Colonic mucosa (tissue), 4 donors: ENCODE measurements at regions not wholly inside any gene's neighbourhood (a gene's known extent, or its start where the extent isn't known, plus 50 kb on each side); places are given as distances from the start of the nearest gene placed in this dataset.

Source experiments
- DNase-seq: peaks from one replicate; pipeline ENCODE4 v3.0.0-alpha.2; 2020
- H3K27ac ChIP-seq: fragments of 200-600 bp; one replicate; pipeline ENCODE4 v1.8.0; 2021
- H3K27me3 ChIP-seq: fragments of 200-600 bp; one replicate; pipeline ENCODE4 v1.8.0; 2021
- H3K36me3 ChIP-seq: fragments of 200-600 bp; one replicate; pipeline ENCODE4 v1.8.0; 2021
- H3K4me1 ChIP-seq: fragments of 200-600 bp; one replicate; pipeline ENCODE4 v1.8.0; 2021; ENCODE audit warnings: mild to moderate bottlenecking
- H3K4me3 ChIP-seq: fragments of 200-600 bp; one replicate; pipeline ENCODE4 v1.8.0; 2021
- H3K9ac ChIP-seq, 2 donors: one replicate each; pipeline ENCODE4 v1.7.0; 2013; ENCODE audit warnings: control low read depth in 2 of 2, low read depth in 2 of 2, low read length in 2 of 2
- H3K9me3 ChIP-seq: fragments of 200-600 bp; one replicate; pipeline ENCODE4 v1.8.0; 2021
- CTCF ChIP-seq: fragments of 200-600 bp; IDR thresholded peaks from one replicate; pipeline ENCODE4 v1.8.0; 2022; ENCODE audit warnings: antibody characterized with exemption, mild to moderate bottlenecking
- intact Hi-C: fragments of 100-400 bp; cut with DNase I; formaldehyde crosslinking; loops from one replicate; pipeline ENCODE4 v1.14.1; 2022
- donor health status: healthy.
- donor health status: DM: no; HTN: no; CAD: no.
- donor health status: DM: no; HTN: no; CAD: no.

GRCh38 chr6:4451718-4452117 is 316.3 kb upstream of the ECI2 start:
- no peaks in the 10 kb centered on the region for H3K4me1 ChIP-seq
- no peak overlapping the region for H3K4me3 ChIP-seq
- no peak for TF ChIP-seq CTCF
- H3K9ac ChIP-seq, result no peak overlapping the region
- H3K9me3 ChIP-seq, result no peaks in the 10 kb centered on the region
- intact Hi-C loops, result no loop called here
- DNase-seq, result no peak
- H3K27ac ChIP-seq, result no peak overlapping the region
- H3K36me3 ChIP-seq, result no peaks in the 10 kb centered on the region
- no peaks in the 10 kb centered on the region for H3K27me3 ChIP-seq

GRCh38 chr6:4451081-4451480 is 315.7 kb upstream of the ECI2 start:
- no peak overlapping the region for H3K27ac ChIP-seq
- no peaks in the 10 kb centered on the region for H3K36me3 ChIP-seq
- no peak overlapping the region for H3K4me3 ChIP-seq
- TF ChIP-seq CTCF, result no peak
- no peaks in the 10 kb centered on the region for H3K27me3 ChIP-seq
- H3K9ac ChIP-seq, result no peak overlapping the region
- no peak for DNase-seq
- no peaks in the 10 kb centered on the region for H3K4me1 ChIP-seq
- intact Hi-C loops, result no loop called here
- H3K9me3 ChIP-seq, result no peaks in the 10 kb centered on the region

GRCh38 chr6:4450237-4450636 is 314.9 kb upstream of the ECI2 start:
- H3K27me3 ChIP-seq, result no peaks in the 10 kb centered on the region
- no peak overlapping the region for H3K27ac ChIP-seq
- H3K4me1 ChIP-seq, result no peaks in the 10 kb centered on the region
- TF ChIP-seq CTCF, result no peak
- no peaks in the 10 kb centered on the region for H3K9me3 ChIP-seq
- no peaks in the 10 kb centered on the region for H3K36me3 ChIP-seq
- no peak for DNase-seq
- no peak overlapping the region for H3K4me3 ChIP-seq
- H3K9ac ChIP-seq, result no peak overlapping the region
- intact Hi-C loops, result no loop called here

- no peak for TF ChIP-seq CTCF
- H3K4me3 ChIP-seq, result no peak overlapping the region
- H3K36me3 ChIP-seq, result no peaks in the 10 kb centered on the region
- H3K9me3 ChIP-seq, result no peaks in the 10 kb centered on the region
- intact Hi-C loops, result no loop called here
- H3K27me3 ChIP-seq, result no peaks in the 10 kb centered on the region
- H3K4me1 ChIP-seq, result no peaks in the 10 kb centered on the region
- DNase-seq, result no peak
- H3K27ac ChIP-seq, result no peak overlapping the region
- no peak overlapping the region for H3K9ac ChIP-seq
Measured at GRCh38 chr6:4449409-4449808, 314.0 kb upstream of the ECI2 start.

- H3K9me3 ChIP-seq, result no peaks in the 10 kb centered on the region
- no peak for TF ChIP-seq CTCF
- H3K4me3 ChIP-seq, result no peak overlapping the region
- H3K27ac ChIP-seq, result no peak overlapping the region
- intact Hi-C loops, result no loop called here
- no peaks in the 10 kb centered on the region for H3K36me3 ChIP-seq
- DNase-seq, result no peak
- no peaks in the 10 kb centered on the region for H3K27me3 ChIP-seq
- H3K9ac ChIP-seq, result no peak overlapping the region
- H3K4me1 ChIP-seq, result no peaks in the 10 kb centered on the region
Measured at GRCh38 chr6:4448841-4449240, 313.5 kb upstream of the ECI2 start.
